Ascending aorta (tissue), 2 donors: ENCODE measurements at regions not wholly inside any gene's neighbourhood (a gene's known extent, or its start where the extent isn't known, plus 50 kb on each side); places are given as distances from the start of the nearest gene placed in this dataset.

ENCODE experiments used
- DNase-seq, 2 donors: peaks; one replicate each; pipeline ENCODE4 v3.0.0-alpha.2; 2019; ENCODE audit warnings: low spot score in 2 of 2
- H3K27ac ChIP-seq, 2 donors: fragments of 200-600 bp; sonication (generic); one replicate each; pipeline ENCODE4 v1.5.1; 2016 to 2017; ENCODE audit warnings: mild to moderate bottlenecking in 1 of 2
- H3K27me3 ChIP-seq: fragments of 200-600 bp; sonication (generic); one replicate; pipeline ENCODE4 v1.5.1; 2017
- H3K36me3 ChIP-seq, 2 donors: fragments of 200-600 bp; sonication (generic); one replicate each; pipeline ENCODE4 v1.5.1; 2016
- H3K4me1 ChIP-seq, 2 donors: fragments of 200-600 bp; sonication (generic); one replicate each; pipeline ENCODE4 v1.5.1; 2016 to 2017; ENCODE audit warnings: mild to moderate bottlenecking in 1 of 2
- H3K4me3 ChIP-seq, 2 donors: fragments of 200-600 bp; sonication (generic); one replicate each; pipeline ENCODE4 v1.5.1; 2016 to 2017; ENCODE audit warnings: mild to moderate bottlenecking in 1 of 2
- H3K9me3 ChIP-seq, 2 donors: fragments of 200-600 bp; sonication (generic); one replicate each; pipeline ENCODE4 v1.5.1; 2016
- CTCF ChIP-seq, 3 experiments: fragments of 200-600 bp in 2 of 3; fragments of 450-650 bp in 1 of 3; sonication (generic) in 2 of 3; IDR thresholded peaks; one replicate each; pipeline ENCODE4 v1.5.1; 2016 to 2019; ENCODE audit warnings: antibody characterized with exemption in 3 of 3, mild to moderate bottlenecking in 1 of 3, moderate library complexity in 1 of 3
- intact Hi-C: fragments of 100-400 bp; cut with DNase I; formaldehyde crosslinking; loops from one replicate; pipeline ENCODE4 v1.15.1; 2023

GRCh38 chr12:87922736-87923135 lies 106.5 kb downstream of the C12orf50 start:
- no peaks in the 10 kb centered on the region for H3K9me3 ChIP-seq
- no peak for TF ChIP-seq CTCF (IDR thresholded peaks at IDR 0.05)
- intact Hi-C loops, result no loop called here
- no peak overlapping the region for H3K27ac ChIP-seq
- no peak overlapping the region for H3K4me3 ChIP-seq
- no peaks in the 10 kb centered on the region for H3K27me3 ChIP-seq
- no peak for DNase-seq
- H3K4me1 ChIP-seq, result no peaks in the 10 kb centered on the region
- H3K36me3 ChIP-seq, result no peaks in the 10 kb centered on the region

GRCh38 chr12:87921621-87922020 lies 107.6 kb downstream of the C12orf50 start:
- H3K9me3 ChIP-seq, result no peaks in the 10 kb centered on the region
- no peak overlapping the region for H3K4me3 ChIP-seq
- no peak overlapping the region for H3K27ac ChIP-seq
- no peaks in the 10 kb centered on the region for H3K27me3 ChIP-seq
- H3K4me1 ChIP-seq, result no peaks in the 10 kb centered on the region
- no peak for DNase-seq
- intact Hi-C loops, result no loop called here
- no peaks in the 10 kb centered on the region for H3K36me3 ChIP-seq
- TF ChIP-seq CTCF (IDR thresholded peaks at IDR 0.05), result no peak

GRCh38 chr12:87920139-87920538 lies 109.1 kb downstream of the C12orf50 start:
- DNase-seq, result no peak
- intact Hi-C loops, result no loop called here

GRCh38 chr12:87901457-87901856 lies 127.7 kb downstream of the C12orf50 start:
- no peak overlapping the region for H3K27ac ChIP-seq
- intact Hi-C loops, result no loop called here
- no peaks in the 10 kb centered on the region for H3K4me1 ChIP-seq
- TF ChIP-seq CTCF (IDR thresholded peaks at IDR 0.05), result no peak
- no peak for DNase-seq
- no peaks in the 10 kb centered on the region for H3K27me3 ChIP-seq
- H3K9me3 ChIP-seq, result no peaks in the 10 kb centered on the region
- H3K4me3 ChIP-seq, result no peak overlapping the region
- no peaks in the 10 kb centered on the region for H3K36me3 ChIP-seq

More at GRCh38 chr12:87920139-87920538, 109.1 kb downstream of the C12orf50 start:
- H3K27me3 ChIP-seq, result no peaks in the 10 kb centered on the region
- TF ChIP-seq CTCF (IDR thresholded peaks at IDR 0.05), result no peak
- no peaks in the 10 kb centered on the region for H3K36me3 ChIP-seq
- H3K27ac ChIP-seq, result no peak overlapping the region
- H3K4me1 ChIP-seq, result no peaks in the 10 kb centered on the region
- H3K9me3 ChIP-seq, result no peaks in the 10 kb centered on the region
- H3K4me3 ChIP-seq, result no peak overlapping the region

GRCh38 chr12:87897662-87898061 lies 131.5 kb downstream of the C12orf50 start:
- Histone ChIP-seq H3K4me1 (no peaks in the 10 kb centered on the region), H3K27ac (no peak overlapping the region), H3K27me3 (no peaks in the 10 kb centered on the region), H3K9me3 (no peaks in the 10 kb centered on the region), H3K4me3 (no peak overlapping the region), H3K36me3 (no peaks in the 10 kb centered on the region)
- intact Hi-C loops, result no loop called here
- DNase-seq, result no peak
- no peak for TF ChIP-seq CTCF (IDR thresholded peaks at IDR 0.05)

- Histone ChIP-seq H3K4me1 (no peaks in the 10 kb centered on the region), H3K9me3 (no peaks in the 10 kb centered on the region), H3K27ac (no peak overlapping the region), H3K27me3 (no peaks in the 10 kb centered on the region), H3K36me3 (no peaks in the 10 kb centered on the region), H3K4me3 (no peak overlapping the region)
- TF ChIP-seq CTCF (IDR thresholded peaks at IDR 0.05), result no peak
- intact Hi-C loops, result no loop called here
- no peak for DNase-seq
Measured at GRCh38 chr12:87883806-87884205, 145.4 kb downstream of the C12orf50 start.
